ENCODE measurements at regions not wholly inside any gene's neighbourhood (a gene's known extent, or its start where the extent isn't known, plus 50 kb on each side); places are given as distances from the start of the nearest gene placed in this dataset.
"Not testable (repeated sequence)": the region's sequence is repeated elsewhere in the genome, so short reads cannot be mapped to it uniquely, and the experiment has no call there.

GRCh38 chr9:40913096-40913719, 215.3 kb downstream of the FOXD4L6 start:
- Histone ChIP-seq H3K9me2 (replicated peaks; ENCODE audit: low read length) (no peaks in the 10 kb centered on the region), H3K4me1 (ENCODE audit: insufficient read depth, low read length) (peaks cover 3% of the 10 kb centered on the region; the same call in 1 of the 2 replicates), H4K20me1 (ENCODE audit: low read length) (no peaks in the 10 kb centered on the region), H3K27ac (ENCODE audit: low read length) (no peak overlapping the region), H3F3A (ENCODE audit: low read length, unreplicated experiment) (no peaks in the 10 kb centered on the region), H3K27me3 (ENCODE audit: low read length) (peaks cover 63% of the 10 kb centered on the region), H3K9me3 (ENCODE audit: low read length) (no peaks in the 10 kb centered on the region), H3K36me3 (ENCODE audit: low read depth, low read length) (no peaks in the 10 kb centered on the region), H3K4me3 (ENCODE audit: low read length) (no peak overlapping the region), H3K79me2 (ENCODE audit: low read length) (no peaks in the 10 kb centered on the region), H2AFZ (ENCODE audit: low read length) (no peak overlapping the region), H3K4me2 (ENCODE audit: low read length) (no peak overlapping the region), H3K9ac (ENCODE audit: low read length) (no peak overlapping the region)
- TF ChIP-seq EZH2phosphoT487 (IDR thresholded peaks at IDR 0.05; ENCODE audit: borderline replicate concordance, low read length) (no peak), EZH2 (IDR thresholded peaks at IDR 0.05; ENCODE audit: low read length, unreplicated experiment) (no peak)
- TF ChIP-seq, protein P1, sequence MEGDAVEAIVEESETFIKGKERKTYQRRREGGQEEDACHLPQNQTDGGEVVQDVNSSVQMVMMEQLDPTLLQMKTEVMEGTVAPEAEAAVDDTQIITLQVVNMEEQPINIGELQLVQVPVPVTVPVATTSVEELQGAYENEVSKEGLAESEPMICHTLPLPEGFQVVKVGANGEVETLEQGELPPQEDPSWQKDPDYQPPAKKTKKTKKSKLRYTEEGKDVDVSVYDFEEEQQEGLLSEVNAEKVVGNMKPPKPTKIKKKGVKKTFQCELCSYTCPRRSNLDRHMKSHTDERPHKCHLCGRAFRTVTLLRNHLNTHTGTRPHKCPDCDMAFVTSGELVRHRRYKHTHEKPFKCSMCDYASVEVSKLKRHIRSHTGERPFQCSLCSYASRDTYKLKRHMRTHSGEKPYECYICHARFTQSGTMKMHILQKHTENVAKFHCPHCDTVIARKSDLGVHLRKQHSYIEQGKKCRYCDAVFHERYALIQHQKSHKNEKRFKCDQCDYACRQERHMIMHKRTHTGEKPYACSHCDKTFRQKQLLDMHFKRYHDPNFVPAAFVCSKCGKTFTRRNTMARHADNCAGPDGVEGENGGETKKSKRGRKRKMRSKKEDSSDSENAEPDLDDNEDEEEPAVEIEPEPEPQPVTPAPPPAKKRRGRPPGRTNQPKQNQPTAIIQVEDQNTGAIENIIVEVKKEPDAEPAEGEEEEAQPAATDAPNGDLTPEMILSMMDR (conservative IDR thresholded peaks at IDR 0.05; ENCODE audit: low read depth, low read length), result no peak
- no peak for ATAC-seq
- intact Hi-C loops (cut with micrococcal nuclease), result no loop called here
- ChIA-PET POLR2A (ENCODE audit: unreplicated experiment) (no interaction called here), CTCF (no interaction called here)
- BruUV-seq (replicated peaks), result no TSS peak
- no peak for DNase-seq

GRCh38 chr9:40912679-40913078, 215.8 kb downstream of the FOXD4L6 start:
- H2AFZ ChIP-seq (ENCODE audit: low read length); H3K36me3 ChIP-seq (ENCODE audit: low read depth, low read length); ATAC-seq; H3F3A ChIP-seq (ENCODE audit: low read length, unreplicated experiment); H3K9me2 ChIP-seq (replicated peaks; ENCODE audit: low read length); H3K9me3 ChIP-seq (ENCODE audit: low read length); H3K4me3 ChIP-seq (ENCODE audit: low read length); intact Hi-C loops (cut with micrococcal nuclease); H3K4me1 ChIP-seq (ENCODE audit: insufficient read depth, low read length); H3K4me2 ChIP-seq (ENCODE audit: low read length); DNase-seq; H3K9ac ChIP-seq (ENCODE audit: low read length); BruUV-seq (replicated peaks); H4K20me1 ChIP-seq (ENCODE audit: low read length); H3K79me2 ChIP-seq (ENCODE audit: low read length); POLR2A ChIA-PET (ENCODE audit: unreplicated experiment); CTCF ChIA-PET; H3K27ac ChIP-seq (ENCODE audit: low read length): not testable (repeated sequence)
- H3K27me3 ChIP-seq (ENCODE audit: low read length), result peaks cover 68% of the 10 kb centered on the region

- Histone ChIP-seq H3K27me3 (ENCODE audit: low read length) (peaks cover 70% of the 10 kb centered on the region), H3K9ac (ENCODE audit: low read length) (no peak overlapping the region), H3F3A (ENCODE audit: low read length, unreplicated experiment) (no peaks in the 10 kb centered on the region), H3K79me2 (ENCODE audit: low read length) (no peaks in the 10 kb centered on the region), H2AFZ (ENCODE audit: low read length) (no peak overlapping the region), H3K4me2 (ENCODE audit: low read length) (no peak overlapping the region), H3K9me2 (replicated peaks; ENCODE audit: low read length) (no peaks in the 10 kb centered on the region), H3K4me1 (ENCODE audit: insufficient read depth, low read length) (peaks cover 3% of the 10 kb centered on the region; the same call in 1 of the 2 replicates), H3K4me3 (ENCODE audit: low read length) (no peak overlapping the region), H3K27ac (ENCODE audit: low read length) (no peak overlapping the region), H3K9me3 (ENCODE audit: low read length) (no peaks in the 10 kb centered on the region), H3K36me3 (ENCODE audit: low read depth, low read length) (no peaks in the 10 kb centered on the region), H4K20me1 (ENCODE audit: low read length) (no peaks in the 10 kb centered on the region)
- ChIA-PET CTCF (no interaction called here), POLR2A (ENCODE audit: unreplicated experiment) (no interaction called here)
- TF ChIP-seq EZH2 (IDR thresholded peaks at IDR 0.05; ENCODE audit: low read length, unreplicated experiment), result no peak
- TF ChIP-seq, protein P1 (conservative IDR thresholded peaks at IDR 0.05; ENCODE audit: low read depth, low read length), result no peak
- TF ChIP-seq EZH2phosphoT487 (IDR thresholded peaks at IDR 0.05; ENCODE audit: borderline replicate concordance, low read length), result no peak
- no TSS peak for BruUV-seq (replicated peaks)
- ATAC-seq, result no peak
- DNase-seq, result no peak
- intact Hi-C loops (cut with micrococcal nuclease), result no loop called here
Observed at GRCh38 chr9:40911647-40912046, 216.8 kb downstream of the FOXD4L6 start.

DNA sequence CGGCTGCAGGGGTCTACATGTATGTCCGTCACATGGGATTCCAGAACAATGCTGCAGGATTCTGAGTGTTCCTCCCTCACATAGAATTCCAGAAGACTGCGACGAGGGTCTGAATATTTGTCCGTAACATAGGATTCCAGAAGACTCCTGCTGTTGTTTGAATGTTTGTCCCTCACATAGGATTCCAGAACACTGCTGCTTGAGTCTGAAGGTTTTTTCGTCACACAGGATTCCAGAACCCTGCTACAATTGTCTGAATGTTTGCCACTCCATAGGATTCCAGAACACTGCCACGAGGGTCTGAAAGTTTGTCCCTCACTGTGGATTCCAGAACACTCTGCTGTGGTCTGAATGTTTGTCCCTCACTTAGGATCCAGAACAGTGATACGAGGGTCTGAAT, 217.5 kb downstream of the FOXD4L6 start:
- BruUV-seq (replicated peaks); H3K4me2 ChIP-seq (ENCODE audit: low read length); H3K4me1 ChIP-seq (ENCODE audit: insufficient read depth, low read length); H3K27ac ChIP-seq (ENCODE audit: low read length); intact Hi-C loops (cut with micrococcal nuclease); H3K4me3 ChIP-seq (ENCODE audit: low read length); H2AFZ ChIP-seq (ENCODE audit: low read length); DNase-seq; H3K9me2 ChIP-seq (replicated peaks; ENCODE audit: low read length); POLR2A ChIA-PET (ENCODE audit: unreplicated experiment); CTCF ChIA-PET; H3K9me3 ChIP-seq (ENCODE audit: low read length); H3K9ac ChIP-seq (ENCODE audit: low read length); H3K79me2 ChIP-seq (ENCODE audit: low read length); H4K20me1 ChIP-seq (ENCODE audit: low read length); H3K36me3 ChIP-seq (ENCODE audit: low read depth, low read length); H3F3A ChIP-seq (ENCODE audit: low read length, unreplicated experiment); ATAC-seq: not testable (repeated sequence)
- peaks cover 70% of the 10 kb centered on the region for H3K27me3 ChIP-seq (ENCODE audit: low read length)
